WERI-Rb-1 (cell line): ENCODE measurements at regions not wholly inside any gene's neighbourhood (a gene's known extent, or its start where the extent isn't known, plus 50 kb on each side); places are given as distances from the start of the nearest gene placed in this dataset.

Experiments used
- DNase-seq: peaks from one replicate; pipeline ENCODE4 v3.0.0-alpha.2; 2020
- H3K27ac ChIP-seq: fragments of 250-450 bp; sonication (Bioruptor Pico); 2 replicates; pipeline ENCODE4 v1.5.1; 2020; ENCODE audit warnings: mild to moderate bottlenecking, moderate library complexity
- H3K27me3 ChIP-seq: fragments of 250-450 bp; sonication (Bioruptor Pico); 2 replicates; pipeline ENCODE4 v1.5.1; 2021; ENCODE audit warnings: mild to moderate bottlenecking, low read depth, moderate library complexity; ENCODE audit not compliant: insufficient read depth, severe bottlenecking
- H3K36me3 ChIP-seq: fragments of 250-450 bp; sonication (Bioruptor Pico); 2 replicates; pipeline ENCODE4 v1.5.1; 2020; ENCODE audit warnings: mild to moderate bottlenecking, moderate library complexity
- H3K4me3 ChIP-seq: 2 replicates; pipeline ENCODE4 v1.5.1; 2011; ENCODE audit warnings: low read depth, mild to moderate bottlenecking, control low read depth, low read length
- H3K9me3 ChIP-seq: fragments of 250-450 bp; sonication (Bioruptor Pico); 2 replicates; pipeline ENCODE4 v1.5.1; 2021; ENCODE audit warnings: mild to moderate bottlenecking, moderate library complexity; ENCODE audit not compliant: severe bottlenecking
- CTCF ChIP-seq: IDR thresholded peaks from 2 replicates; pipeline ENCODE4 v1.5.1; 2011; ENCODE audit warnings: low read depth, mild to moderate bottlenecking, control low read depth, inconsistent platforms, low read length

- Histone ChIP-seq H3K27ac (peak overlapping the region; percentile 79), H3K9me3 (peaks cover 6% of the 10 kb centered on the region), H3K27me3 (no peaks in the 10 kb centered on the region), H3K36me3 (no peaks in the 10 kb centered on the region), H3K4me3 (no peak overlapping the region)
- TF ChIP-seq CTCF, result no peak
- no peak for DNase-seq
Measured at GRCh38 chr11:71363721-71364120, 84.5 kb downstream of the DHCR7 start.

- no peak for DNase-seq
- Histone ChIP-seq H3K27me3 (no peaks in the 10 kb centered on the region), H3K9me3 (peaks cover 6% of the 10 kb centered on the region), H3K36me3 (no peaks in the 10 kb centered on the region), H3K27ac (no peak overlapping the region), H3K4me3 (no peak overlapping the region)
- TF ChIP-seq CTCF, result no peak
Measured at GRCh38 chr11:71358963-71359567, 89.1 kb downstream of the DHCR7 start.

GRCh38 chr11:71358122-71358728 lies 90.0 kb downstream of the DHCR7 start:
- H3K27ac ChIP-seq, result no peak overlapping the region
- no peak for TF ChIP-seq CTCF
- H3K27me3 ChIP-seq, result no peaks in the 10 kb centered on the region
- peaks cover 6% of the 10 kb centered on the region for H3K9me3 ChIP-seq
- H3K36me3 ChIP-seq, result no peaks in the 10 kb centered on the region
- no peak for DNase-seq
- H3K4me3 ChIP-seq, result no peak overlapping the region

- Histone ChIP-seq H3K9me3 (peaks cover 4% of the 10 kb centered on the region), H3K4me3 (no peak overlapping the region), H3K27ac (no peak overlapping the region), H3K36me3 (no peaks in the 10 kb centered on the region), H3K27me3 (no peaks in the 10 kb centered on the region)
- no peak for DNase-seq
- no peak for TF ChIP-seq CTCF
Measured at GRCh38 chr11:71357414-71357813, 90.8 kb downstream of the DHCR7 start.

GRCh38 chr11:71356904-71357303 lies 91.3 kb downstream of the DHCR7 start:
- H3K36me3 ChIP-seq, result no peaks in the 10 kb centered on the region
- TF ChIP-seq CTCF, result no peak
- no peaks in the 10 kb centered on the region for H3K27me3 ChIP-seq
- H3K27ac ChIP-seq, result no peak overlapping the region
- peaks cover 3% of the 10 kb centered on the region for H3K9me3 ChIP-seq
- DNase-seq, result no peak
- no peak overlapping the region for H3K4me3 ChIP-seq

GRCh38 chr11:71356280-71356876 lies 91.8 kb downstream of the DHCR7 start:
- no peaks in the 10 kb centered on the region for H3K36me3 ChIP-seq
- TF ChIP-seq CTCF, result no peak
- no peak for DNase-seq
- no peaks in the 10 kb centered on the region for H3K27me3 ChIP-seq
- H3K27ac ChIP-seq, result no peak overlapping the region
- no peaks in the 10 kb centered on the region for H3K9me3 ChIP-seq
- no peak overlapping the region for H3K4me3 ChIP-seq
